Activated CD8-positive, alpha-beta T cell treated with anti-CD3 and anti-CD28 coated beads for 36 hours (primary cell): ENCODE measurements at regions not wholly inside any gene's neighbourhood (a gene's known extent, or its start where the extent isn't known, plus 50 kb on each side); places are given as distances from the start of the nearest gene placed in this dataset.

Experiments used
- ATAC-seq: fragments of 200-7000 bp; cut with Tn5 transposase; one replicate; pipeline ENCODE4 v1.10.0; 2021; ENCODE audit warnings: mild to moderate bottlenecking, moderate library complexity
- CTCF ChIA-PET: fragments of 350-600 bp; sonication (Branson Sonifier 250); formaldehyde crosslinking; loops from one replicate; lab custom pipeline; 2021; ENCODE audit warnings: antibody characterized with exemption; lab: Charles Lee
- POLR2A ChIA-PET: fragments of 350-600 bp; sonication (Branson Sonifier 250); formaldehyde crosslinking; loops from one replicate; lab custom pipeline; 2021; ENCODE audit warnings: antibody characterized with exemption; lab: Charles Lee
- DNase-seq: peaks from one replicate; pipeline ENCODE4 v3.0.0-alpha.2; 2020
- H3K27ac Mint-ChIP-seq: one replicate; pipeline ENCODE4 v1.8.0; 2021; ENCODE audit warnings: mild to moderate bottlenecking, mixed read lengths
- H3K27me3 Mint-ChIP-seq: one replicate; pipeline ENCODE4 v1.8.0; 2021; ENCODE audit warnings: mixed read lengths
- H3K36me3 Mint-ChIP-seq: one replicate; pipeline ENCODE4 v1.8.0; 2021; ENCODE audit warnings: low read depth, mixed read lengths
- H3K4me1 Mint-ChIP-seq: one replicate; pipeline ENCODE4 v1.8.0; 2021; ENCODE audit warnings: low read depth, mixed read lengths
- H3K4me3 Mint-ChIP-seq: one replicate; pipeline ENCODE4 v1.8.0; 2021; ENCODE audit warnings: mild to moderate bottlenecking, moderate library complexity, mixed read lengths
- H3K9me3 Mint-ChIP-seq: one replicate; pipeline ENCODE4 v1.8.0; 2021; ENCODE audit warnings: mixed read lengths
- intact Hi-C: fragments of 100-400 bp; cut with micrococcal nuclease; formaldehyde crosslinking; loops from one replicate; pipeline ENCODE4 v1.10.0; 2022
- TF ChIP-seq, protein P1 (sequence below): fragments of 200-600 bp; IDR thresholded peaks from one replicate; pipeline ENCODE4 v1.8.0; 2022; ENCODE audit warnings: antibody characterized with exemption, mild to moderate bottlenecking

DNA sequence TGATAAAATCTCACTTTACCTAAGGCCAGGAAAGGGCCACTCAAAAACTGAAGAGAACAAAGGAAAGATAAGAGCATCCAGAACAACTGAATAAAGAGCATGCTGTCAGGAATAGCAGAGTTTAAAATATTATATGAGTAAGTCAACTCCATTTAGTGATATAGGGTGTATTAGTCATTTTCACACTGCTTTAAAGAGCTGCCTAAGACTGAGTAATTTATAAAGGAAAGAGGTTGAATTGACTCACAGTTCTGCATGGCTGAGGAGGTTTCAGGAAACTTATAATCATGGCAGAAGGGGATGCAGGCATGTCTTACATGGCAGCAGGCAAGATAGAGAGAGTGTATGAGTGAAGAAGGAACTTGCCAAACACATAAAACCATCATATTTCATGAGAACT lies 778.0 kb upstream of the NECTIN3 start:
- Mint-ChIP-seq H3K9me3 (peaks cover 19% of the 10 kb centered on the region), H3K27ac (no peak overlapping the region), H3K27me3 (peaks cover 2% of the 10 kb centered on the region), H3K36me3 (peaks cover 7% of the 10 kb centered on the region), H3K4me1 (peaks cover 1% of the 10 kb centered on the region), H3K4me3 (no peak overlapping the region)
- intact Hi-C loops: no loop called here
- TF ChIP-seq, protein P1, sequence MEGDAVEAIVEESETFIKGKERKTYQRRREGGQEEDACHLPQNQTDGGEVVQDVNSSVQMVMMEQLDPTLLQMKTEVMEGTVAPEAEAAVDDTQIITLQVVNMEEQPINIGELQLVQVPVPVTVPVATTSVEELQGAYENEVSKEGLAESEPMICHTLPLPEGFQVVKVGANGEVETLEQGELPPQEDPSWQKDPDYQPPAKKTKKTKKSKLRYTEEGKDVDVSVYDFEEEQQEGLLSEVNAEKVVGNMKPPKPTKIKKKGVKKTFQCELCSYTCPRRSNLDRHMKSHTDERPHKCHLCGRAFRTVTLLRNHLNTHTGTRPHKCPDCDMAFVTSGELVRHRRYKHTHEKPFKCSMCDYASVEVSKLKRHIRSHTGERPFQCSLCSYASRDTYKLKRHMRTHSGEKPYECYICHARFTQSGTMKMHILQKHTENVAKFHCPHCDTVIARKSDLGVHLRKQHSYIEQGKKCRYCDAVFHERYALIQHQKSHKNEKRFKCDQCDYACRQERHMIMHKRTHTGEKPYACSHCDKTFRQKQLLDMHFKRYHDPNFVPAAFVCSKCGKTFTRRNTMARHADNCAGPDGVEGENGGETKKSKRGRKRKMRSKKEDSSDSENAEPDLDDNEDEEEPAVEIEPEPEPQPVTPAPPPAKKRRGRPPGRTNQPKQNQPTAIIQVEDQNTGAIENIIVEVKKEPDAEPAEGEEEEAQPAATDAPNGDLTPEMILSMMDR: no peak
- CTCF ChIA-PET: interaction anchor here (0.8 kb wide), 1 partner anchor 1246 kb away, joined by 3 read pairs; no protein-coding TSS in a partner anchor
- peak; percentile 4 for DNase-seq
- POLR2A ChIA-PET: no interaction called here
- ATAC-seq: peak; percentile 53

DNA sequence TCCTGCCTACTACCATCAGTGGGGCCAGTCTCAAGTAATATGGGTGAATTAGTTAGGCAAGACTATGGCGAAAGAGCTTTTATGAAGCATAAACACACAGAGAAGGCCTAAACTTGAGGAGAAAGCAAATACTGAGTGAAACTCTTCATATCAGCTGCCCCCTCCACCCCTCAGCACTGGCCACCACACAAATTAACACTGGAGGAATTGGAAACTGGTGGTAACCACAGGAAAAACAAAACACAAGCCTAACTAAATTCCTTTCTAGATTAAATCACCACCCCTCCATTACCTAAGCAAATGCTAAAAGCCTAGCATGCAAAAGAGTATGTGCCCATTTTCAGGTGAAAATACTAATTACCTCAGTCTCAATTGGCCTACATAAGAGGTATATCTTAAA lies 774.7 kb upstream of the NECTIN3 start:
- ChIA-PET CTCF (interaction anchor here (1.5 kb wide), 1 partner anchor 18 kb away, joined by 5 read pairs; no protein-coding TSS in a partner anchor), POLR2A (no interaction called here)
- Mint-ChIP-seq H3K36me3 (peaks cover 7% of the 10 kb centered on the region), H3K27me3 (peaks cover 2% of the 10 kb centered on the region), H3K4me3 (no peak overlapping the region), H3K9me3 (peaks cover 19% of the 10 kb centered on the region), H3K4me1 (peaks cover 1% of the 10 kb centered on the region), H3K27ac (no peak overlapping the region)
- ATAC-seq: no peak
- intact Hi-C loops: no loop called here
- no peak for DNase-seq
- TF ChIP-seq, protein P1: no peak

DNA sequence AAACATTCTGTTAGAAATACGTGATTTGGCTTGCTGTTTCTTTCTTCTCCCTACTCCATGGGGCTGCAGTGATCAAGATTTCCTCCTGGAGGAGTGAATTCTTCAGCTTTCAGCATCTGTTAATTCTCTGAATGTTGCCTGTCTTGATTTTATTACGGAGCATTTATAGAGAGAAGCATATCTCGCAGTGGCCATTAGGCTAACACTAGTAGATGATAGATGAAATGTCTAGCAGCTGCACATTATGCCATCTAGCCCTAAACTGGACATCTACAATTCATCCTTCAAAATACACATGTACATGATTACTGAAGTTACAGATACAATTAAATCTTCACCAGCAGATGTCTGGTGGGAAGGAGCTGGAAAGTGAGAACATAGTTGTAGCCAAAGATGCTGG lies 769.8 kb upstream of the NECTIN3 start:
- Mint-ChIP-seq H3K4me1 (peaks cover 1% of the 10 kb centered on the region), H3K9me3 (no peaks in the 10 kb centered on the region), H3K27me3 (no peaks in the 10 kb centered on the region), H3K27ac (no peak overlapping the region), H3K4me3 (no peak overlapping the region), H3K36me3 (no peaks in the 10 kb centered on the region)
- DNase-seq: no peak
- no peak for ATAC-seq
- ChIA-PET POLR2A (no interaction called here), CTCF (interaction anchor here (3.1 kb wide), 1 partner anchor 13 kb away, joined by 8 read pairs; no protein-coding TSS in a partner anchor)
- TF ChIP-seq, protein P1: no peak
- intact Hi-C loops: no loop called here

DNA sequence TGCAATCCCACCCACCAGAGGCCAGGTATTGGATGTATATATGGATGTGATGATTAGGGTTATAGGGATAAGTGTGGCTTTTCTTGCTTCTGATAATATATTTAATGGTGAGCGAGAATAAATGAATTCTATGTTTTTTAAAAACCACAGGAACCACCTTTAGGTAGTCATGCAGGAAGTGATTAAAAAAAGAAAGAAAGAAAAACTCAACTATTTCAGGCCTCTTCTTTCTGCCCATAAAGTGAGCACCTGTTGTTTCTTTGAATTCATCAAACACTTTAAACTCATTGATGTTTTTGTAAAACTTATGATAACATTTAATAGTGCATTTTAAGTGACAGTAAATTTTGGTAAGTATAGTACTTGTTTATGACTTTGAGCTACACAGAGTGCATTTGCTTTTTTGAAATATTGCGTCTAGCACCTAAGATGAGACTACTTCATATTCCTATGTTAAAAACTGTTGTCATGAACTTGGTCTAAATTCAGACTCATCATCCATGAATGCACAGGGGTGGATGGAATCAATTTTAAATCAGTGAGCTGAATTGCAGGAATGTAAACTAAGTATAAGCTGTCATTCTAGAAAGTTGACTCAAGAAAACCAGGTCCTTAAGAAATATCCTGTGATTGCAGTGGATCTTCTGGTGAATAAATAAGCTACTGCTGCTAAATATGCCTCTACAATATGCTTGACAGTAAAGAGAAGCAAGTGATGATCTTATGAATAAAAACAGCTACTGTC lies 764.4 kb upstream of the NECTIN3 start:
- ATAC-seq (no peak), DNase-seq (no peak)
- Mint-ChIP-seq H3K27me3 (no peaks in the 10 kb centered on the region), H3K4me3 (no peak overlapping the region), H3K4me1 (peaks cover 10% of the 10 kb centered on the region), H3K9me3 (no peaks in the 10 kb centered on the region), H3K36me3 (no peaks in the 10 kb centered on the region), H3K27ac (no peak overlapping the region)
- intact Hi-C loops: no loop called here
- ChIA-PET POLR2A (no interaction called here), CTCF (no interaction called here)
- TF ChIP-seq, protein P1: no peak

DNA sequence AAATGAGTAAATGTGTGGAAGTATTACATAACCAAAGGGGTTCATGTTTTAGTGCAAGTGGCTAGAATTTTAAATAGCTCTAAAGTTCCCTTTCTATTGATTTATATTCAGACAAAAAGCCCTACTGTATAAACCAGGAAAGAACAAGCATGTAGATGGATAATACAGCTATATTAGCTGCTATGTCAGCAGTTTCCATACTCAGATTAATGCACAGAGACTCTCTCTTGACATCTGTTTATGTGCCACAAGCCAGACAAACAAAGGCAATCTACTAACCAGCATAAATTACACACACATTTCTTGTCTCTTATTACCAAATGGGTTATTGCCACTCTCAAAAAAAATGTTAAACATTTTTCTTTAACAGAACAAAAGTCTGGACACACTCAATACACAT lies 760.1 kb upstream of the NECTIN3 start:
- ChIA-PET CTCF (no interaction called here), POLR2A (no interaction called here)
- intact Hi-C loops: loop anchor here (10.0 kb wide), 1 partner anchor 777 kb away; no protein-coding TSS in a partner anchor
- no peak for ATAC-seq
- no peaks in the 10 kb centered on the region for H3K36me3 Mint-ChIP-seq
- H3K27ac Mint-ChIP-seq: no peak overlapping the region
- H3K4me1 Mint-ChIP-seq: peaks cover 15% of the 10 kb centered on the region
- H3K27me3 Mint-ChIP-seq: peaks cover 3% of the 10 kb centered on the region
- H3K9me3 Mint-ChIP-seq: no peaks in the 10 kb centered on the region
- TF ChIP-seq, protein P1: no peak
- H3K4me3 Mint-ChIP-seq: no peak overlapping the region
- DNase-seq: no peak
